AG09309 (cell line): ENCODE measurements at regions not wholly inside any gene's neighbourhood (a gene's known extent, or its start where the extent isn't known, plus 50 kb on each side); places are given as distances from the start of the nearest gene placed in this dataset.

Source experiments
- DNase-seq: peaks from one replicate; pipeline ENCODE4 v3.0.0-alpha.2; 2010; ENCODE audit warnings: low read depth
- H3K4me3 ChIP-seq: 2 replicates; pipeline ENCODE4 v1.5.1; 2011; ENCODE audit warnings: mild to moderate bottlenecking, low read depth, low read length, moderate library complexity; ENCODE audit not compliant: control insufficient read depth
- CTCF ChIP-seq: IDR thresholded peaks from 2 replicates; pipeline ENCODE4 v1.5.1; 2011; ENCODE audit warnings: mild to moderate bottlenecking, low read depth, low read length, inconsistent platforms; ENCODE audit not compliant: insufficient read depth, control insufficient read depth; ENCODE audit errors: missing control alignments

GRCh38 chr1:14511166-14511680, 87.3 kb upstream of the KAZN start:
- no peak for DNase-seq
- H3K4me3 ChIP-seq: no peak overlapping the region
- TF ChIP-seq CTCF: no peak

GRCh38 chr1:14511796-14512585, 86.5 kb upstream of the KAZN start:
- no peak for TF ChIP-seq CTCF
- DNase-seq: no peak
- no peak overlapping the region for H3K4me3 ChIP-seq

GRCh38 chr1:14513111-14513510, 85.4 kb upstream of the KAZN start:
- no peak overlapping the region for H3K4me3 ChIP-seq
- no peak for TF ChIP-seq CTCF
- no peak for DNase-seq

- no peak overlapping the region for H3K4me3 ChIP-seq
- no peak for TF ChIP-seq CTCF
- DNase-seq: no peak
These were observed 83.7 kb upstream of the KAZN start for GRCh38 chr1:14514739-14515138.

- DNase-seq: peak; percentile 86
- no peak for TF ChIP-seq CTCF
- H3K4me3 ChIP-seq: no peak overlapping the region
These were observed 81.3 kb upstream of the KAZN start for GRCh38 chr1:14516974-14517840.

GRCh38 chr1:14517841-14518180, 80.7 kb upstream of the KAZN start:
- H3K4me3 ChIP-seq: no peak overlapping the region
- no peak for TF ChIP-seq CTCF
- DNase-seq: no peak
